Liver (tissue), 8 donors: ENCODE measurements at regions not wholly inside any gene's neighbourhood (a gene's known extent, or its start where the extent isn't known, plus 50 kb on each side); places are given as distances from the start of the nearest gene placed in this dataset.

Source experiments
- DNase-seq: peaks from one replicate; pipeline ENCODE4 v3.0.0-alpha.2; 2017; ENCODE audit warnings: low spot score
- H3K27ac ChIP-seq, 2 donors: one replicate each; pipeline ENCODE4 v1.7.0; 2013; ENCODE audit warnings: inconsistent platforms in 2 of 2, low read length in 2 of 2, control low read depth in 1 of 2, low read depth in 1 of 2, mild to moderate bottlenecking in 1 of 2
- H3K27me3 ChIP-seq, 4 donors: one replicate each; pipeline versions ENCODE4 v1.6.1 to v1.7.0; 2013; ENCODE audit warnings: low read length in 3 of 4, inconsistent platforms in 1 of 4, mild to moderate bottlenecking in 1 of 4, moderate library complexity in 1 of 4; ENCODE audit not compliant: control insufficient read depth in 4 of 4, insufficient read depth in 4 of 4
- H3K36me3 ChIP-seq, 4 donors: one replicate each; pipeline versions ENCODE4 v1.6.1 to v1.7.0; 2013; ENCODE audit warnings: low read length in 3 of 4, mild to moderate bottlenecking in 3 of 4, low read depth in 1 of 4, moderate library complexity in 1 of 4; ENCODE audit not compliant: control insufficient read depth in 4 of 4, insufficient read depth in 3 of 4
- H3K4me1 ChIP-seq, 4 donors: one replicate each; pipeline versions ENCODE4 v1.6.1 to v1.7.0; 2013; ENCODE audit warnings: low read length in 3 of 4, mild to moderate bottlenecking in 3 of 4, moderate library complexity in 1 of 4; ENCODE audit not compliant: control insufficient read depth in 4 of 4, insufficient read depth in 4 of 4
- H3K4me3 ChIP-seq, 3 donors: one replicate each; pipeline versions ENCODE4 v1.6.1 to v1.7.0; 2013; ENCODE audit warnings: low read length in 3 of 3, control low read depth in 1 of 3, low read depth in 1 of 3, mild to moderate bottlenecking in 1 of 3
- H3K9ac ChIP-seq, 2 donors: one replicate each; pipeline ENCODE4 v1.7.0; 2013; ENCODE audit warnings: low read length in 2 of 2, mild to moderate bottlenecking in 2 of 2, moderate library complexity in 2 of 2, control low read depth in 1 of 2, low read depth in 1 of 2
- H3K9me3 ChIP-seq, 4 donors: one replicate each; pipeline versions ENCODE4 v1.6.1 to v1.7.0; 2013; ENCODE audit warnings: low read length in 3 of 4; ENCODE audit not compliant: control insufficient read depth in 4 of 4
- ATF3 ChIP-seq: IDR thresholded peaks from 2 replicates; pipeline ENCODE4 v1.6.1; 2016; ENCODE audit warnings: antibody characterized with exemption
- CTCF ChIP-seq: fragments of 150-350 bp; IDR thresholded peaks from 2 replicates; pipeline ENCODE4 v1.5.1; 2017; ENCODE audit warnings: improper control_type of control experiment, low read depth, low read length; ENCODE audit not compliant: missing input control
- EGR1 ChIP-seq, 2 donors: IDR thresholded peaks; 2 replicates each; pipeline ENCODE4 v1.6.1; 2016 to 2018; ENCODE audit warnings: antibody characterized with exemption in 2 of 2, low read depth in 2 of 2
- FOXA1 ChIP-seq: IDR thresholded peaks from 2 replicates; pipeline ENCODE4 v1.6.1; 2016; ENCODE audit warnings: antibody characterized with exemption
- FOXA2 ChIP-seq: IDR thresholded peaks from 2 replicates; pipeline ENCODE4 v1.6.1; 2016; ENCODE audit warnings: antibody characterized with exemption
- GABPA ChIP-seq, 2 donors: IDR thresholded peaks in 1 of 2; conservative IDR thresholded peaks in 1 of 2; 2 replicates each; pipeline ENCODE4 v1.6.1; 2016; ENCODE audit warnings: antibody characterized with exemption in 2 of 2, mild to moderate bottlenecking in 1 of 2, moderate library complexity in 1 of 2
- HNF4A ChIP-seq, 2 donors: conservative IDR thresholded peaks; 2 replicates each; pipeline ENCODE4 v1.6.1; 2016; ENCODE audit warnings: antibody characterized with exemption in 2 of 2, mild to moderate bottlenecking in 2 of 2
- HNF4G ChIP-seq: IDR thresholded peaks from 2 replicates; pipeline ENCODE4 v1.6.1; 2016; ENCODE audit warnings: antibody characterized with exemption
- JUND ChIP-seq, 2 donors: IDR thresholded peaks; 2 replicates each; pipeline ENCODE4 v1.6.1; 2016; ENCODE audit warnings: antibody characterized with exemption in 2 of 2
- MAX ChIP-seq: IDR thresholded peaks from 2 replicates; pipeline ENCODE4 v1.6.1; 2016; ENCODE audit warnings: antibody characterized with exemption
- NR2F2 ChIP-seq: IDR thresholded peaks from 2 replicates; pipeline ENCODE4 v1.6.1; 2016; ENCODE audit warnings: antibody characterized with exemption
- RAD21 ChIP-seq, 2 donors: IDR thresholded peaks; 2 replicates each; pipeline ENCODE4 v1.6.1; 2016; ENCODE audit warnings: antibody characterized with exemption in 2 of 2, mild to moderate bottlenecking in 2 of 2
- RXRA ChIP-seq, 2 donors: IDR thresholded peaks; 2 replicates each; pipeline ENCODE4 v1.6.1; 2017 to 2018; ENCODE audit warnings: antibody characterized with exemption in 2 of 2, mild to moderate bottlenecking in 1 of 2
- SP1 ChIP-seq: IDR thresholded peaks from 2 replicates; pipeline ENCODE4 v1.6.1; 2018; ENCODE audit warnings: antibody characterized with exemption, mild to moderate bottlenecking
- TAF1 ChIP-seq: conservative IDR thresholded peaks from 2 replicates; pipeline ENCODE4 v1.6.1; 2016; ENCODE audit warnings: antibody characterized with exemption, mild to moderate bottlenecking
- YY1 ChIP-seq: IDR thresholded peaks from 2 replicates; pipeline ENCODE4 v1.6.1; 2016; ENCODE audit warnings: antibody characterized with exemption, mild to moderate bottlenecking
- WGBS: extraction: QIAGEN DNeasy Blood & Tissue Kit; methylation state at CpG from one replicate; pipeline ENCODE4 v1.1.7; 2013; 5-methylcytosine and 5-hydroxymethylcytosine counted together
- TF ChIP-seq, protein P1 (sequence below): IDR thresholded peaks from 2 replicates; pipeline ENCODE4 v1.6.1; 2016; ENCODE audit warnings: antibody characterized with exemption, mild to moderate bottlenecking
- TF ChIP-seq, protein P2 (sequence below): IDR thresholded peaks from 2 replicates; pipeline ENCODE4 v1.6.1; 2016; ENCODE audit warnings: antibody characterized with exemption
- donor health status: healthy.
- donor health status: healthy.
- donor health status: healthy.
- donor health status: healthy.
- donor health status: healthy.

DNA sequence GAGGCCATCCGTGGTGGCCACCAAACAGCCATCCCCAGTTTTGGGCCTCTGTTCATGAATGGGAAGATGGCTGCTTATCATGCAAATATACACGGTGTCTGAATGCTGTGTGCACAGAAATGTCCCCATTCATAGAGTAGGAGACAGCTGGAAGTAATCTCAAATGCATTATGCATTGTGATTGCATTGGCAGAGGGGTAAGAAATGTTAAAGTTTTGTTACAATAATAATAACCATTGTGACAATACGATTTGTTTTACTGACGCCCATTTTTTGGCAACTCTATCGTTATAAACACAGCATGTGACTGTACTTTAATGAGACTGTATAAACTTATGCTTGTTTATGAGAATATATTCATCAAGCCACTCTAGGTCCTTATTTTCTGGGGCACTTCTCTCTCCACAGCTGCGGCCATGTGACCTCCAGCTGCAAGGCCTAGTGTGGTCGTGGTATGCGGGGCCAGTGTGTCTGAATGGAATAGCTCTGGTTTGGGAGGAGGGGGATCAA lies 474.3 kb downstream of the VRK1 start:
- no peak for DNase-seq
- peaks cover 0 to 9% (median 0%) of the 10 kb centered on the region in 4 donors for H3K27me3 ChIP-seq
- WGBS, result 86% methylated on average over 8 of the region's 8 CpGs
- no peak for TF ChIP-seq NR2F2
- TF ChIP-seq, protein P1, sequence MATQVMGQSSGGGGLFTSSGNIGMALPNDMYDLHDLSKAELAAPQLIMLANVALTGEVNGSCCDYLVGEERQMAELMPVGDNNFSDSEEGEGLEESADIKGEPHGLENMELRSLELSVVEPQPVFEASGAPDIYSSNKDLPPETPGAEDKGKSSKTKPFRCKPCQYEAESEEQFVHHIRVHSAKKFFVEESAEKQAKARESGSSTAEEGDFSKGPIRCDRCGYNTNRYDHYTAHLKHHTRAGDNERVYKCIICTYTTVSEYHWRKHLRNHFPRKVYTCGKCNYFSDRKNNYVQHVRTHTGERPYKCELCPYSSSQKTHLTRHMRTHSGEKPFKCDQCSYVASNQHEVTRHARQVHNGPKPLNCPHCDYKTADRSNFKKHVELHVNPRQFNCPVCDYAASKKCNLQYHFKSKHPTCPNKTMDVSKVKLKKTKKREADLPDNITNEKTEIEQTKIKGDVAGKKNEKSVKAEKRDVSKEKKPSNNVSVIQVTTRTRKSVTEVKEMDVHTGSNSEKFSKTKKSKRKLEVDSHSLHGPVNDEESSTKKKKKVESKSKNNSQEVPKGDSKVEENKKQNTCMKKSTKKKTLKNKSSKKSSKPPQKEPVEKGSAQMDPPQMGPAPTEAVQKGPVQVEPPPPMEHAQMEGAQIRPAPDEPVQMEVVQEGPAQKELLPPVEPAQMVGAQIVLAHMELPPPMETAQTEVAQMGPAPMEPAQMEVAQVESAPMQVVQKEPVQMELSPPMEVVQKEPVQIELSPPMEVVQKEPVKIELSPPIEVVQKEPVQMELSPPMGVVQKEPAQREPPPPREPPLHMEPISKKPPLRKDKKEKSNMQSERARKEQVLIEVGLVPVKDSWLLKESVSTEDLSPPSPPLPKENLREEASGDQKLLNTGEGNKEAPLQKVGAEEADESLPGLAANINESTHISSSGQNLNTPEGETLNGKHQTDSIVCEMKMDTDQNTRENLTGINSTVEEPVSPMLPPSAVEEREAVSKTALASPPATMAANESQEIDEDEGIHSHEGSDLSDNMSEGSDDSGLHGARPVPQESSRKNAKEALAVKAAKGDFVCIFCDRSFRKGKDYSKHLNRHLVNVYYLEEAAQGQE, result no peak
- no peak for TF ChIP-seq RAD21 (IDR thresholded peaks at IDR 0.05)
- no peak for TF ChIP-seq EGR1 (IDR thresholded peaks at IDR 0.05; ENCODE audit: low read depth in 2 of 2)
- no peak for TF ChIP-seq ATF3
- TF ChIP-seq TAF1, result no peak
- no peak for TF ChIP-seq FOXA2
- no peak for TF ChIP-seq CTCF
- no peak for TF ChIP-seq MAX
- TF ChIP-seq FOXA1, result no peak
- TF ChIP-seq RXRA (IDR thresholded peaks at IDR 0.05), result no peak
- TF ChIP-seq SP1, result no peak
- TF ChIP-seq JUND (IDR thresholded peaks at IDR 0.05), result no peak
- no peak for TF ChIP-seq HNF4G
- no peak for TF ChIP-seq YY1
- TF ChIP-seq HNF4A (conservative IDR thresholded peaks at IDR 0.05), result no peak
- TF ChIP-seq, protein P2, sequence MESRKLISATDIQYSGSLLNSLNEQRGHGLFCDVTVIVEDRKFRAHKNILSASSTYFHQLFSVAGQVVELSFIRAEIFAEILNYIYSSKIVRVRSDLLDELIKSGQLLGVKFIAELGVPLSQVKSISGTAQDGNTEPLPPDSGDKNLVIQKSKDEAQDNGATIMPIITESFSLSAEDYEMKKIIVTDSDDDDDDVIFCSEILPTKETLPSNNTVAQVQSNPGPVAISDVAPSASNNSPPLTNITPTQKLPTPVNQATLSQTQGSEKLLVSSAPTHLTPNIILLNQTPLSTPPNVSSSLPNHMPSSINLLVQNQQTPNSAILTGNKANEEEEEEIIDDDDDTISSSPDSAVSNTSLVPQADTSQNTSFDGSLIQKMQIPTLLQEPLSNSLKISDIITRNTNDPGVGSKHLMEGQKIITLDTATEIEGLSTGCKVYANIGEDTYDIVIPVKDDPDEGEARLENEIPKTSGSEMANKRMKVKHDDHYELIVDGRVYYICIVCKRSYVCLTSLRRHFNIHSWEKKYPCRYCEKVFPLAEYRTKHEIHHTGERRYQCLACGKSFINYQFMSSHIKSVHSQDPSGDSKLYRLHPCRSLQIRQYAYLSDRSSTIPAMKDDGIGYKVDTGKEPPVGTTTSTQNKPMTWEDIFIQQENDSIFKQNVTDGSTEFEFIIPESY, result no peak
- no peak for TF ChIP-seq GABPA (IDR thresholded peaks at IDR 0.05 in 1 of 2, conservative IDR thresholded peaks at IDR 0.05 in 1 of 2)
- no peak overlapping the region for H3K4me3 ChIP-seq
- no peak overlapping the region for H3K9ac ChIP-seq
- H3K27ac ChIP-seq, result no peak overlapping the region
- H3K4me1 ChIP-seq, result peaks cover 0 to 6% (median 1%) of the 10 kb centered on the region in 4 donors
- no peaks in the 10 kb centered on the region for H3K36me3 ChIP-seq
- no peaks in the 10 kb centered on the region for H3K9me3 ChIP-seq
